Psoas muscle (tissue), 7 donors: ENCODE measurements at regions not wholly inside any gene's neighbourhood (a gene's known extent, or its start where the extent isn't known, plus 50 kb on each side); places are given as distances from the start of the nearest gene placed in this dataset.

ENCODE experiments used
- ATAC-seq, 4 donors: fragments of 200-7000 bp; cut with Tn5 transposase; one replicate each; pipeline ENCODE4 v1.9.1; 2020; ENCODE audit warnings: moderate library complexity in 3 of 4, mild to moderate bottlenecking in 2 of 4
- DNase-seq, 2 donors: peaks; one replicate each; pipeline ENCODE4 v3.0.0-alpha.2; 2020
- H3K27ac ChIP-seq: fragments of 200-600 bp; one replicate; pipeline ENCODE4 v1.8.0; 2022
- H3K27me3 ChIP-seq, 3 donors: fragments of 200-600 bp in 1 of 3; one replicate each; pipeline versions ENCODE4 v1.6.1 to v1.8.0; 2013 to 2022; ENCODE audit warnings: low read length in 2 of 3, mild to moderate bottlenecking in 2 of 3, moderate library complexity in 1 of 3; ENCODE audit not compliant: insufficient read depth in 3 of 3
- H3K36me3 ChIP-seq, 2 donors: fragments of 200-600 bp in 1 of 2; one replicate each; pipeline versions ENCODE4 v1.6.1 to v1.8.0; 2013 to 2022; ENCODE audit warnings: low read depth in 1 of 2, mild to moderate bottlenecking in 1 of 2, moderate library complexity in 1 of 2; ENCODE audit not compliant: insufficient read depth in 1 of 2
- H3K4me1 ChIP-seq: fragments of 200-600 bp; one replicate; pipeline ENCODE4 v1.8.0; 2022
- H3K4me3 ChIP-seq: fragments of 200-600 bp; one replicate; pipeline ENCODE4 v1.8.0; 2022; ENCODE audit warnings: mild to moderate bottlenecking
- H3K9me3 ChIP-seq: fragments of 200-600 bp; one replicate; pipeline ENCODE4 v1.8.0; 2022
- CTCF ChIP-seq: fragments of 200-600 bp; IDR thresholded peaks from one replicate; pipeline ENCODE4 v1.8.0; 2022; ENCODE audit warnings: antibody characterized with exemption
- WGBS, 3 donors: extraction: QIAGEN DNeasy Blood & Tissue Kit; methylation state at CpG; one replicate each; pipeline versions ENCODE4 v1.1.6 to v1.1.7; 2013; 5-methylcytosine and 5-hydroxymethylcytosine counted together
- intact Hi-C, 2 donors: fragments of 100-400 bp; cut with DNase I; formaldehyde crosslinking; loops; one replicate each; pipeline versions ENCODE4 v1.11.0 to v1.14.2; 2022
- donor health status: healthy with polysubstance abuse.
- donor health status: DM: no; HTN: no; CAD: no; lungs with moderate emphysema.
- donor health status: Bipolar disorder and iron deficiency.
- donor health status: healthy.
- donor health status: DM: yes; HTN: yes; CAD: no.
- donor health status: DM: no; HTN: no; CAD: no.
- donor health status: DM: yes; HTN: yes; CAD: no.

- Histone ChIP-seq H3K9me3 (no peaks in the 10 kb centered on the region), H3K27me3 (no peaks in the 10 kb centered on the region), H3K36me3 (no peaks in the 10 kb centered on the region), H3K4me1 (no peaks in the 10 kb centered on the region), H3K27ac (no peak overlapping the region), H3K4me3 (no peak overlapping the region)
- WGBS, 3 donors, result 72 to 80% (median 76%) methylated on average over 1 of the region's 1 CpG
- intact Hi-C loops, result no loop called here
- DNase-seq, result no peak
- no peak for ATAC-seq
- no peak for TF ChIP-seq CTCF
Observed at GRCh38 chr6:141242957-141243356, 889.8 kb upstream of the GJE1 start.

DNA sequence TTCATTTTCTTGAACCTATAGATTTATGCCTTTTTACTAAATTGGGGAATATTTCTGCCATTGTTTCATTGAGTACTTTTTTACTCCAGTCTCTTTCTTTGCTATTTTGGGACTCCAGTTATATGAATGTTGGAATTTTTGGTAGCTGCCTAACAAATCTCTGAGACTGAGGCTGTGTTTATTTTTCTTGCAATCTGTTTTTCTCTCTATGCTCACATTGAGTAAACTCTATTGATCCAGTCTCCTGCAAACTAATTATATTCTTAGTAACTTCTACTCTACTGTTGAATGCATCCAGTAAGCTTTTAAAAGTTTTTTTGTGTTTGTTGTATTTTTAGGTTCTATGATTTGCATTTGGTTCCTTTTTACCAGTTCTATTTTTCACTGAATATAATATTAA, 903.4 kb upstream of the GJE1 start:
- DNase-seq (no peak), ATAC-seq (no peak)
- intact Hi-C loops, result no loop called here
- no peak for TF ChIP-seq CTCF
- H3K36me3 ChIP-seq, result no peaks in the 10 kb centered on the region
- H3K9me3 ChIP-seq, result no peaks in the 10 kb centered on the region
- H3K27ac ChIP-seq, result no peak overlapping the region
- no peak overlapping the region for H3K4me3 ChIP-seq
- H3K4me1 ChIP-seq, result no peaks in the 10 kb centered on the region
- no peaks in the 10 kb centered on the region for H3K27me3 ChIP-seq

GRCh38 chr6:141218583-141218982, 914.1 kb upstream of the GJE1 start:
- no peak for ATAC-seq

GRCh38 chr6:141216726-141217125, 916.0 kb upstream of the GJE1 start:
- H3K27me3 ChIP-seq, result no peaks in the 10 kb centered on the region
- no peak overlapping the region for H3K27ac ChIP-seq
- no peak for TF ChIP-seq CTCF
- intact Hi-C loops, result no loop called here
- no peaks in the 10 kb centered on the region for H3K9me3 ChIP-seq
- H3K4me3 ChIP-seq, result no peak overlapping the region
- no peaks in the 10 kb centered on the region for H3K36me3 ChIP-seq
- no peak for ATAC-seq
- DNase-seq, result no peak
- H3K4me1 ChIP-seq, result no peaks in the 10 kb centered on the region

More at GRCh38 chr6:141218583-141218982, 914.1 kb upstream of the GJE1 start:
- DNase-seq, result no peak
- no peaks in the 10 kb centered on the region for H3K36me3 ChIP-seq
- intact Hi-C loops, result no loop called here
- H3K9me3 ChIP-seq, result no peaks in the 10 kb centered on the region
- no peaks in the 10 kb centered on the region for H3K27me3 ChIP-seq
- no peak overlapping the region for H3K4me3 ChIP-seq
- TF ChIP-seq CTCF, result no peak
- H3K27ac ChIP-seq, result no peak overlapping the region
- H3K4me1 ChIP-seq, result no peaks in the 10 kb centered on the region

DNA sequence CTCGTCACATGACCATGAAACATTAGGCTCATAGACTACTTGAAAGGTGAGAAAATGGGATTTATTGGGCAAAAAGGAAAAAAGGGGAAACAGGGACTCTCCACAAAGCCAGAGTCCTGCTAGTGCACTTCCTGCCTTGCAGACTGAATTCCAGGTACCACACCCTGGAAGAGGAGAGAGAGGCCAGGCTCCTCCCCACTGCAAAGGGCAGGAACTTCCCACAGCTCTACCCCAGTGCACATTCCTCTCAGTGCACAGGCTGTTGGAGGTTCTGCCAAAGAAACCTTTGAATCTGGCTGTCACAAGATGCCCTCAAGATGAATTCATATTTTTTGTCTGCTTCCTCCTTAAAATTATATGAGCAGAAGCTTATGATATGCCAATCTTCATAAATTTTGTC, 920.4 kb upstream of the GJE1 start:
- no peak for TF ChIP-seq CTCF
- Histone ChIP-seq H3K9me3 (no peaks in the 10 kb centered on the region), H3K4me3 (no peak overlapping the region), H3K27me3 (no peaks in the 10 kb centered on the region), H3K4me1 (no peaks in the 10 kb centered on the region), H3K36me3 (no peaks in the 10 kb centered on the region), H3K27ac (no peak overlapping the region)
- DNase-seq (no peak), ATAC-seq (no peak)
- 37 to 100% (median 44%) methylated on average over 1 of the region's 1 CpG for WGBS, 3 donors
- intact Hi-C loops, result no loop called here
